Ovary (tissue), 3 donors: ENCODE measurements at regions not wholly inside any gene's neighbourhood (a gene's known extent, or its start where the extent isn't known, plus 50 kb on each side); places are given as distances from the start of the nearest gene placed in this dataset.

Source experiments
- EP300 ChIP-seq: sonication (generic); formaldehyde crosslinking; IDR thresholded peaks from one replicate; pipeline ENCODE4 v1.6.1; 2017; ENCODE audit warnings: antibody characterized with exemption
- POLR2A ChIP-seq: fragments of 450-650 bp; IDR thresholded peaks from one replicate; pipeline ENCODE4 v1.6.1; 2017; ENCODE audit warnings: antibody characterized with exemption, mild to moderate bottlenecking, moderate library complexity
- TF ChIP-seq, protein P1 (sequence below), 3 donors: fragments of 450-650 bp in 2 of 3; fragments of 200-600 bp in 1 of 3; IDR thresholded peaks; one replicate each; pipeline versions ENCODE4 v1.5.1 to v1.8.0; 2016 to 2022; ENCODE audit warnings: antibody characterized with exemption in 3 of 3, mild to moderate bottlenecking in 1 of 3
- donor health status: DM: no; HTN: no; CAD: no.

DNA sequence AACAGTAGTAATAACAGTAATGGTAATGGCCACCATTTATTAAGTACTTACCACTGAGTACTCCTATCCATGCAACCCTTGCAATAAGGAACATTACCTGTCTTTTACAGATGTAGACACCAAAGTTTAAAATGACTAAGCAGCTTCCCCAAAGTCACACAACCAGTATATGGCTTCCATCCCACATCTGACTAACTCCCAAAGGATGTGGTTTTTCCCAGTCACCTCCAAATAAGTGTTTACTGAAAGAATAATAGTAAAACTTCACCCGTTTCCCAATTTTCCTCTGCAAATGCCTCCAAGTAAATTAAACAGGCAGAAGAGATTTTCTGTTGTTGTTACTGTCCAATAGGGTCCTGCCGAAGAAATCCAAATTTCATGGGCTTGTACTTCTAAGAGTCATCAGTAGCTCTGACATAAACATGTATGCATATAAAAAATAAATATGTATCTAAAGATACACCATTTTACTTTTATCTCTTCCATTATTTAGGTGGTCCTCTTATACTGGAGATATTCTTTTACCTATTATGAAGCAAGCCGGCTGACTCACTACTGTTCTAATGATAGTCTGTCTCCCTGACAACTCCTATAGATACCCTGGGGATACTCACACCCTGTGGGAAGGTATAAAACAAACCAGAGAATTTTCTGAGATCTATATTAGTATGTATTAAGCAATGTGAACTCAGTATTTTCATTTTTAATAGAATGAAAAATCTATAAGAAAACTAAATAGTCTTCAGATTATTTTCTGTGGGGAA lies 77.9 kb upstream of the ID4 start:
- TF ChIP-seq, protein P1, sequence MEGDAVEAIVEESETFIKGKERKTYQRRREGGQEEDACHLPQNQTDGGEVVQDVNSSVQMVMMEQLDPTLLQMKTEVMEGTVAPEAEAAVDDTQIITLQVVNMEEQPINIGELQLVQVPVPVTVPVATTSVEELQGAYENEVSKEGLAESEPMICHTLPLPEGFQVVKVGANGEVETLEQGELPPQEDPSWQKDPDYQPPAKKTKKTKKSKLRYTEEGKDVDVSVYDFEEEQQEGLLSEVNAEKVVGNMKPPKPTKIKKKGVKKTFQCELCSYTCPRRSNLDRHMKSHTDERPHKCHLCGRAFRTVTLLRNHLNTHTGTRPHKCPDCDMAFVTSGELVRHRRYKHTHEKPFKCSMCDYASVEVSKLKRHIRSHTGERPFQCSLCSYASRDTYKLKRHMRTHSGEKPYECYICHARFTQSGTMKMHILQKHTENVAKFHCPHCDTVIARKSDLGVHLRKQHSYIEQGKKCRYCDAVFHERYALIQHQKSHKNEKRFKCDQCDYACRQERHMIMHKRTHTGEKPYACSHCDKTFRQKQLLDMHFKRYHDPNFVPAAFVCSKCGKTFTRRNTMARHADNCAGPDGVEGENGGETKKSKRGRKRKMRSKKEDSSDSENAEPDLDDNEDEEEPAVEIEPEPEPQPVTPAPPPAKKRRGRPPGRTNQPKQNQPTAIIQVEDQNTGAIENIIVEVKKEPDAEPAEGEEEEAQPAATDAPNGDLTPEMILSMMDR (IDR thresholded peaks at IDR 0.05): no peak
- TF ChIP-seq POLR2A (no peak), EP300 (no peak)
